ENCODE measurements at regions not wholly inside any gene's neighbourhood (a gene's known extent, or its start where the extent isn't known, plus 50 kb on each side); places are given as distances from the start of the nearest gene placed in this dataset.
A peak's percentile ranks its signal among the peaks of the same experiment; 100 is the strongest.

DNA sequence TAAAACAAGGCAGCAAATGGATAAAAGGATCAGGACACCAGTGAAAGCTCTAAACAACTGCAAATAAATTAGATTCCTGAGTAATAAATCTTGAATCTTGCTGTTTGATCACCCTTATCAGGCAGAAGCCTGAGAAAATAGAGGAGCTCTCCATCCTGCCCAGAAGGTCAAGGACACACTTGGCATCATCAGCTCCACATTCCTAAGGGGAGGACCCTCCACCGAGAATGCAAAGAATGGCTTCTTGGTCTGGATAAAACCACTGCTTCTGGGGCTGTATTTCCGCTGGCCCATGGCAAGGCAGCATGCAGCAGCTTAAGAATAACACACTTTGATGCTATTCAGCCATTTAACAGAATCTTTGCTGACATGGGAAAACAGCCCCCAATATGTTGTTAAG lies 108.9 kb upstream of the TSC22D2 start:
- TF ChIP-seq, protein P1, sequence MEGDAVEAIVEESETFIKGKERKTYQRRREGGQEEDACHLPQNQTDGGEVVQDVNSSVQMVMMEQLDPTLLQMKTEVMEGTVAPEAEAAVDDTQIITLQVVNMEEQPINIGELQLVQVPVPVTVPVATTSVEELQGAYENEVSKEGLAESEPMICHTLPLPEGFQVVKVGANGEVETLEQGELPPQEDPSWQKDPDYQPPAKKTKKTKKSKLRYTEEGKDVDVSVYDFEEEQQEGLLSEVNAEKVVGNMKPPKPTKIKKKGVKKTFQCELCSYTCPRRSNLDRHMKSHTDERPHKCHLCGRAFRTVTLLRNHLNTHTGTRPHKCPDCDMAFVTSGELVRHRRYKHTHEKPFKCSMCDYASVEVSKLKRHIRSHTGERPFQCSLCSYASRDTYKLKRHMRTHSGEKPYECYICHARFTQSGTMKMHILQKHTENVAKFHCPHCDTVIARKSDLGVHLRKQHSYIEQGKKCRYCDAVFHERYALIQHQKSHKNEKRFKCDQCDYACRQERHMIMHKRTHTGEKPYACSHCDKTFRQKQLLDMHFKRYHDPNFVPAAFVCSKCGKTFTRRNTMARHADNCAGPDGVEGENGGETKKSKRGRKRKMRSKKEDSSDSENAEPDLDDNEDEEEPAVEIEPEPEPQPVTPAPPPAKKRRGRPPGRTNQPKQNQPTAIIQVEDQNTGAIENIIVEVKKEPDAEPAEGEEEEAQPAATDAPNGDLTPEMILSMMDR (IDR thresholded peaks at IDR 0.05) = no peak
- Histone ChIP-seq H3K79me2 (ENCODE audit: insufficient read depth, low read length) (no peaks in the 10 kb centered on the region), H2AFZ (ENCODE audit: insufficient read depth, low read depth, low read length, poor library complexity, severe bottlenecking) (no peak overlapping the region), H3K36me3 (replicated peaks in 1 of 2; ENCODE audit: control insufficient read depth in 1 of 2, insufficient read depth in 2 of 2, low read length in 2 of 2) (no peaks in the 10 kb centered on the region), H3K27me3 (ENCODE audit: control insufficient read depth in 2 of 2, insufficient read depth in 2 of 2, low read length in 2 of 2) (no peaks in the 10 kb centered on the region), H3K4me3 (replicated peaks in 1 of 3; ENCODE audit: low read depth in 2 of 3, low read length in 3 of 3) (no peak overlapping the region), H3K27ac (ENCODE audit: low read depth in 1 of 2, low read length in 2 of 2) (no peak overlapping the region), H3K9ac (ENCODE audit: insufficient read depth, low read length, poor library complexity, severe bottlenecking) (no peak overlapping the region), H3K4me1 (ENCODE audit: control insufficient read depth in 1 of 2, insufficient read depth in 2 of 2, low read length in 2 of 2) (no peaks in the 10 kb centered on the region), H3K9me3 (replicated peaks in 1 of 2; ENCODE audit: control insufficient read depth in 1 of 2, insufficient read depth in 1 of 2, low read length in 2 of 2) (no peaks in the 10 kb centered on the region), H3K4me2 (replicated peaks; ENCODE audit: extremely low read depth, low read length, poor library complexity, severe bottlenecking) (no peak overlapping the region), H4K20me1 (ENCODE audit: insufficient read depth, low read length) (no peaks in the 10 kb centered on the region)
- WGBS (ENCODE audit: insufficient coverage) = no CpG with 5 or more reads among the region's 2 CpGs
- Mint-ChIP-seq H3K4me3 (no peak overlapping the region), H3K9me3 (peaks cover 0 to 2% (median 0%) of the 10 kb centered on the region in 7 donors), H3K27me3 (ENCODE audit: low read depth in 3 of 3) (peaks cover 0 to 2% (median 2%) of the 10 kb centered on the region in 3 donors), H3K27ac (peak overlapping the region in 1 of 7 donors; percentile 18), H3K36me3 (no peaks in the 10 kb centered on the region), H3K4me1 (no peaks in the 10 kb centered on the region)
- intact Hi-C loops (cut with micrococcal nuclease) = no loop called here
- no peak for DNase-seq

DNA sequence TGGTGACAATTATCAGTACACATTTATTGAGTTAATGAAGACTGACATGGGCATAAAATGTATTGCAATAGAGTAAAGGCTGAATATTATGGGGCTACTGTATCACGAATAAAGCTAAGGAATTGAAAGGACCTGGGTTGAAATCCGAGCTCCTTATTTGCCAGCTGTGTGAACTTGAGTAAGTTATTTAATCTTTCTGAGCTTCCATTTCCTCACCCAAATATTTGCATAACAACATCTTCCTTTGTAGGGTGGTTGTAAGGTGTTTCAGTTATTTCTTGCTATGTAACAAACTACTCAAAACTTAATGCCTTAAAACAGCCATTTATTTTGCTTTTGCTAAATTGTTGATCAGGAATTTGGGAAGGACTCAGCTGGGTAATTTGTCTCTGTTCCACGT lies 111.1 kb upstream of the TSC22D2 start:
- no peak overlapping the region for H3K4me3 ChIP-seq (replicated peaks in 1 of 3; ENCODE audit: low read depth in 2 of 3, low read length in 3 of 3)
- H3K4me1 Mint-ChIP-seq = no peaks in the 10 kb centered on the region
- no peaks in the 10 kb centered on the region for H3K36me3 Mint-ChIP-seq
- H3K4me3 Mint-ChIP-seq = no peak overlapping the region
- H3K9ac ChIP-seq (ENCODE audit: insufficient read depth, low read length, poor library complexity, severe bottlenecking) = no peak overlapping the region
- no peak overlapping the region for H3K27ac ChIP-seq (ENCODE audit: low read depth in 1 of 2, low read length in 2 of 2)
- H3K27me3 ChIP-seq (ENCODE audit: control insufficient read depth in 2 of 2, insufficient read depth in 2 of 2, low read length in 2 of 2) = no peaks in the 10 kb centered on the region
- DNase-seq = no peak
- H3K27ac Mint-ChIP-seq = no peak overlapping the region
- TF ChIP-seq, protein P1 (IDR thresholded peaks at IDR 0.05) = no peak
- no peaks in the 10 kb centered on the region for H3K36me3 ChIP-seq (replicated peaks in 1 of 2; ENCODE audit: control insufficient read depth in 1 of 2, insufficient read depth in 2 of 2, low read length in 2 of 2)
- no peaks in the 10 kb centered on the region for H3K4me1 ChIP-seq (ENCODE audit: control insufficient read depth in 1 of 2, insufficient read depth in 2 of 2, low read length in 2 of 2)
- no CpG with 5 or more reads among the region's 3 CpGs for WGBS (ENCODE audit: insufficient coverage)
- peaks cover 0 to 2% (median 0%) of the 10 kb centered on the region in 7 donors for H3K9me3 Mint-ChIP-seq
- H3K27me3 Mint-ChIP-seq (ENCODE audit: low read depth in 3 of 3) = peaks cover 0 to 2% (median 2%) of the 10 kb centered on the region in 3 donors
- intact Hi-C loops (cut with micrococcal nuclease) = no loop called here
- no peaks in the 10 kb centered on the region for H3K9me3 ChIP-seq (replicated peaks in 1 of 2; ENCODE audit: control insufficient read depth in 1 of 2, insufficient read depth in 1 of 2, low read length in 2 of 2)
- H4K20me1 ChIP-seq (ENCODE audit: insufficient read depth, low read length) = no peaks in the 10 kb centered on the region
- no peak overlapping the region for H3K4me2 ChIP-seq (replicated peaks; ENCODE audit: extremely low read depth, low read length, poor library complexity, severe bottlenecking)
- no peaks in the 10 kb centered on the region for H3K79me2 ChIP-seq (ENCODE audit: insufficient read depth, low read length)
- H2AFZ ChIP-seq (ENCODE audit: insufficient read depth, low read depth, low read length, poor library complexity, severe bottlenecking) = no peak overlapping the region

All from CD14-positive monocyte (primary cell).